ENCODE measurements at regions not wholly inside any gene's neighbourhood (a gene's known extent, or its start where the extent isn't known, plus 50 kb on each side); places are given as distances from the start of the nearest gene placed in this dataset.
A peak's percentile ranks its signal among the peaks of the same experiment; 100 is the strongest.

DNA sequence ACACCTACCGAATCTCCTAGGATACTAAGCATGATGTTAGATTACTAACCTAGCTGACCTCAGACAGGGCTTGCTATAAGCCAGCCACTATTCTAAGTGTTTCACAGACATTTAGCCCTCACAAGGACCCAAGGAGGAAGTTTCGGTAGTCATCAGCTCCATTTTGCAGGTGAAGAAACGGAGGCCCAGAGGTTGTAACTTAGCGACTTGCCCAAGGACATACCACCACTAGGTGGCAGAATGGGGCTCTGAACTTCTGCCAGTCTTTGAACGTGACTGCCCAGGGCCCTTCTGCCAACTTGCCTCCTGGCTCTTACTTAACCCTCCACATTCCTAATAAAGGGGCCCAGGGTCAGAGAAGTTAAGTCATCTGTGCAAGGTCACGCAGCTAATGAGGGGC is 283.5 kb downstream of the C1orf94 start:
- Histone ChIP-seq H3K4me3 (replicated peaks in 1 of 2; ENCODE audit: low read depth in 1 of 2, low read length in 2 of 2) (no peak overlapping the region), H3K36me3 (ENCODE audit: control insufficient read depth in 1 of 2, insufficient read depth in 2 of 2, low read length in 2 of 2) (no peaks in the 10 kb centered on the region), H3K9me3 (ENCODE audit: control insufficient read depth in 1 of 2, insufficient read depth in 1 of 2, low read depth in 1 of 2, low read length in 2 of 2) (no peaks in the 10 kb centered on the region), H3K79me2 (ENCODE audit: insufficient read depth, low read length) (no peaks in the 10 kb centered on the region), H2AFZ (ENCODE audit: low read depth, low read length, poor library complexity, severe bottlenecking) (no peak overlapping the region), H3K27ac (ENCODE audit: low read depth, low read length) (no peak overlapping the region), H3K4me2 (ENCODE audit: low read length) (no peak overlapping the region), H3K9me2 (ENCODE audit: insufficient read depth) (no peaks in the 10 kb centered on the region), H3K9ac (ENCODE audit: low read length) (no peak overlapping the region), H3K27me3 (ENCODE audit: insufficient read depth, low read length) (no peaks in the 10 kb centered on the region; the same call in 1 of the 2 replicates), H4K20me1 (ENCODE audit: insufficient read depth) (no peaks in the 10 kb centered on the region), H3K4me1 (ENCODE audit: control insufficient read depth in 1 of 2, insufficient read depth in 2 of 2, low read length in 2 of 2) (no peaks in the 10 kb centered on the region)
- RAD21 ChIA-PET (ENCODE audit: low non-redundant PET in 1 of 2, low total read pairs in 2 of 2, uncharacterized antibody in 2 of 2, unreplicated experiment in 2 of 2): interaction anchor here (0.6 to 1.0 kb wide), 2 partner anchors 137 to 283 kb away, joined by 3 read pairs; no protein-coding TSS in a partner anchor
- no TSS peak for BruUV-seq (replicated peaks)
- TF ChIP-seq CBX3 (IDR thresholded peaks at IDR 0.05; ENCODE audit: low read depth) (0 out of 2 replicates have a peak, but pooled peaks have one; percentile 32), FOSL1 (IDR thresholded peaks at IDR 0.05; ENCODE audit: low read depth) (no peak), SIN3A (IDR thresholded peaks at IDR 0.05; ENCODE audit: low read depth) (no peak), ZFX (IDR thresholded peaks at IDR 0.05) (no peak), EZH2phosphoT487 (IDR thresholded peaks at IDR 0.05; ENCODE audit: borderline replicate concordance) (no peak), RAD21 (IDR thresholded peaks at IDR 0.05; ENCODE audit: low read depth) (peak; percentile 65)
- TF ChIP-seq, protein P1, sequence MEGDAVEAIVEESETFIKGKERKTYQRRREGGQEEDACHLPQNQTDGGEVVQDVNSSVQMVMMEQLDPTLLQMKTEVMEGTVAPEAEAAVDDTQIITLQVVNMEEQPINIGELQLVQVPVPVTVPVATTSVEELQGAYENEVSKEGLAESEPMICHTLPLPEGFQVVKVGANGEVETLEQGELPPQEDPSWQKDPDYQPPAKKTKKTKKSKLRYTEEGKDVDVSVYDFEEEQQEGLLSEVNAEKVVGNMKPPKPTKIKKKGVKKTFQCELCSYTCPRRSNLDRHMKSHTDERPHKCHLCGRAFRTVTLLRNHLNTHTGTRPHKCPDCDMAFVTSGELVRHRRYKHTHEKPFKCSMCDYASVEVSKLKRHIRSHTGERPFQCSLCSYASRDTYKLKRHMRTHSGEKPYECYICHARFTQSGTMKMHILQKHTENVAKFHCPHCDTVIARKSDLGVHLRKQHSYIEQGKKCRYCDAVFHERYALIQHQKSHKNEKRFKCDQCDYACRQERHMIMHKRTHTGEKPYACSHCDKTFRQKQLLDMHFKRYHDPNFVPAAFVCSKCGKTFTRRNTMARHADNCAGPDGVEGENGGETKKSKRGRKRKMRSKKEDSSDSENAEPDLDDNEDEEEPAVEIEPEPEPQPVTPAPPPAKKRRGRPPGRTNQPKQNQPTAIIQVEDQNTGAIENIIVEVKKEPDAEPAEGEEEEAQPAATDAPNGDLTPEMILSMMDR (IDR thresholded peaks at IDR 0.05 in 2 of 3, conservative IDR thresholded peaks at IDR 0.05 in 1 of 3; ENCODE audit: borderline replicate concordance in 1 of 3, insufficient read depth in 1 of 3, low read depth in 2 of 3, low read length in 2 of 3): peak; percentile 59 to 88 (median 75)
- TF ChIP-seq, protein P2, sequence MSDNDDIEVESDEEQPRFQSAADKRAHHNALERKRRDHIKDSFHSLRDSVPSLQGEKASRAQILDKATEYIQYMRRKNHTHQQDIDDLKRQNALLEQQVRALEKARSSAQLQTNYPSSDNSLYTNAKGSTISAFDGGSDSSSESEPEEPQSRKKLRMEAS (IDR thresholded peaks at IDR 0.05): peak; percentile 15; the same call in 1 of the 2 replicates
- TF ChIP-seq, protein P3, sequence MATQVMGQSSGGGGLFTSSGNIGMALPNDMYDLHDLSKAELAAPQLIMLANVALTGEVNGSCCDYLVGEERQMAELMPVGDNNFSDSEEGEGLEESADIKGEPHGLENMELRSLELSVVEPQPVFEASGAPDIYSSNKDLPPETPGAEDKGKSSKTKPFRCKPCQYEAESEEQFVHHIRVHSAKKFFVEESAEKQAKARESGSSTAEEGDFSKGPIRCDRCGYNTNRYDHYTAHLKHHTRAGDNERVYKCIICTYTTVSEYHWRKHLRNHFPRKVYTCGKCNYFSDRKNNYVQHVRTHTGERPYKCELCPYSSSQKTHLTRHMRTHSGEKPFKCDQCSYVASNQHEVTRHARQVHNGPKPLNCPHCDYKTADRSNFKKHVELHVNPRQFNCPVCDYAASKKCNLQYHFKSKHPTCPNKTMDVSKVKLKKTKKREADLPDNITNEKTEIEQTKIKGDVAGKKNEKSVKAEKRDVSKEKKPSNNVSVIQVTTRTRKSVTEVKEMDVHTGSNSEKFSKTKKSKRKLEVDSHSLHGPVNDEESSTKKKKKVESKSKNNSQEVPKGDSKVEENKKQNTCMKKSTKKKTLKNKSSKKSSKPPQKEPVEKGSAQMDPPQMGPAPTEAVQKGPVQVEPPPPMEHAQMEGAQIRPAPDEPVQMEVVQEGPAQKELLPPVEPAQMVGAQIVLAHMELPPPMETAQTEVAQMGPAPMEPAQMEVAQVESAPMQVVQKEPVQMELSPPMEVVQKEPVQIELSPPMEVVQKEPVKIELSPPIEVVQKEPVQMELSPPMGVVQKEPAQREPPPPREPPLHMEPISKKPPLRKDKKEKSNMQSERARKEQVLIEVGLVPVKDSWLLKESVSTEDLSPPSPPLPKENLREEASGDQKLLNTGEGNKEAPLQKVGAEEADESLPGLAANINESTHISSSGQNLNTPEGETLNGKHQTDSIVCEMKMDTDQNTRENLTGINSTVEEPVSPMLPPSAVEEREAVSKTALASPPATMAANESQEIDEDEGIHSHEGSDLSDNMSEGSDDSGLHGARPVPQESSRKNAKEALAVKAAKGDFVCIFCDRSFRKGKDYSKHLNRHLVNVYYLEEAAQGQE (IDR thresholded peaks at IDR 0.05; ENCODE audit: low read depth): no peak
- DNase-seq (ENCODE audit: low read depth, low spot score) (peak; percentile 47), ATAC-seq (peak; percentile 90)
- POLR2A ChIA-PET: no interaction called here
- CTCF ChIA-PET: interaction anchor here (0.6 to 1.9 kb wide), 6 partner anchors 11 to 282 kb away, joined by 3 to 31 read pairs (median 4); no protein-coding TSS in a partner anchor
- intact Hi-C loops (cut with micrococcal nuclease): loop anchor here (1.0 kb wide), 2 partner anchors 138 to 282 kb away; no protein-coding TSS in a partner anchor

Measured in HCT116 (cell line).